Type B pancreatic cell (in vitro differentiated cells): ENCODE measurements at regions not wholly inside any gene's neighbourhood (a gene's known extent, or its start where the extent isn't known, plus 50 kb on each side); places are given as distances from the start of the nearest gene placed in this dataset.

Source experiments
- DNase-seq: peaks from one replicate; pipeline ENCODE4 v3.0.0; 2021; ENCODE audit warnings: mixed read lengths; ENCODE audit not compliant: unreplicated experiment; ENCODE audit errors: extremely low spot score
- H3K27ac Mint-ChIP-seq: 2 replicates; pipeline ENCODE4 v1.8.0; 2021; ENCODE audit warnings: mild to moderate bottlenecking, mixed read lengths
- H3K27me3 Mint-ChIP-seq: 2 replicates; pipeline ENCODE4 v1.8.0; 2021; ENCODE audit warnings: mixed read lengths
- H3K36me3 Mint-ChIP-seq: 2 replicates; pipeline ENCODE4 v1.8.0; 2021; ENCODE audit warnings: mixed read lengths
- H3K4me1 Mint-ChIP-seq: one replicate; pipeline ENCODE4 v1.8.0; 2021; ENCODE audit warnings: mixed read lengths; ENCODE audit not compliant: unreplicated experiment
- H3K4me3 Mint-ChIP-seq: 2 replicates; pipeline ENCODE4 v1.8.0; 2021; ENCODE audit warnings: mild to moderate bottlenecking, mixed read lengths
- H3K9me3 Mint-ChIP-seq: 2 replicates; pipeline ENCODE4 v1.8.0; 2021; ENCODE audit warnings: mixed read lengths
- TF ChIP-seq, protein P1 (sequence below): fragments of 200-600 bp; sonication (generic); conservative IDR thresholded peaks from 2 replicates; pipeline ENCODE4 v1.5.0; 2021; ENCODE audit warnings: antibody characterized with exemption, mild to moderate bottlenecking

DNA sequence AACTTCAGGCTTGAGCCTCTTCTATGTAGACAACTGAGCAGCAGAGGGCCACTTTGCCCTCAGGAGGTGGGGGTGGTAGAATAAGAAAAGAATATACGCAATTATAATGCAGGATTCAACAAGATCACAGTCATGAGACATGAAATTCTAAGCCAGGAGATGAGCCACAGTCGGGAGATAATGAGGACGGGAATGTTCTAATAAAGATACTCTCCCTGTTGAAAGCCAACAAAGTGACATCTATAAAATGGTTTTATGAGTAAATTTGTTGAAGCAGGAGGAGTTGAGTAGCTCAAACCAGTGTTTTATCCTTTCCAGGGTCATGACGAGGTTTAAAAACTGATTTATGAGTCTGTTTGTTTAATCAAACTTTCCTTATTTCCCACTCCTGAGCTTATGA, 152.0 kb upstream of the SERP2 start:
- Mint-ChIP-seq H3K27ac (no peak overlapping the region), H3K9me3 (no peaks in the 10 kb centered on the region), H3K4me1 (peaks cover 7% of the 10 kb centered on the region), H3K4me3 (no peak overlapping the region), H3K27me3 (peaks cover 4% of the 10 kb centered on the region), H3K36me3 (no peaks in the 10 kb centered on the region)
- DNase-seq = no peak
- TF ChIP-seq, protein P1, sequence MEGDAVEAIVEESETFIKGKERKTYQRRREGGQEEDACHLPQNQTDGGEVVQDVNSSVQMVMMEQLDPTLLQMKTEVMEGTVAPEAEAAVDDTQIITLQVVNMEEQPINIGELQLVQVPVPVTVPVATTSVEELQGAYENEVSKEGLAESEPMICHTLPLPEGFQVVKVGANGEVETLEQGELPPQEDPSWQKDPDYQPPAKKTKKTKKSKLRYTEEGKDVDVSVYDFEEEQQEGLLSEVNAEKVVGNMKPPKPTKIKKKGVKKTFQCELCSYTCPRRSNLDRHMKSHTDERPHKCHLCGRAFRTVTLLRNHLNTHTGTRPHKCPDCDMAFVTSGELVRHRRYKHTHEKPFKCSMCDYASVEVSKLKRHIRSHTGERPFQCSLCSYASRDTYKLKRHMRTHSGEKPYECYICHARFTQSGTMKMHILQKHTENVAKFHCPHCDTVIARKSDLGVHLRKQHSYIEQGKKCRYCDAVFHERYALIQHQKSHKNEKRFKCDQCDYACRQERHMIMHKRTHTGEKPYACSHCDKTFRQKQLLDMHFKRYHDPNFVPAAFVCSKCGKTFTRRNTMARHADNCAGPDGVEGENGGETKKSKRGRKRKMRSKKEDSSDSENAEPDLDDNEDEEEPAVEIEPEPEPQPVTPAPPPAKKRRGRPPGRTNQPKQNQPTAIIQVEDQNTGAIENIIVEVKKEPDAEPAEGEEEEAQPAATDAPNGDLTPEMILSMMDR = no peak

DNA sequence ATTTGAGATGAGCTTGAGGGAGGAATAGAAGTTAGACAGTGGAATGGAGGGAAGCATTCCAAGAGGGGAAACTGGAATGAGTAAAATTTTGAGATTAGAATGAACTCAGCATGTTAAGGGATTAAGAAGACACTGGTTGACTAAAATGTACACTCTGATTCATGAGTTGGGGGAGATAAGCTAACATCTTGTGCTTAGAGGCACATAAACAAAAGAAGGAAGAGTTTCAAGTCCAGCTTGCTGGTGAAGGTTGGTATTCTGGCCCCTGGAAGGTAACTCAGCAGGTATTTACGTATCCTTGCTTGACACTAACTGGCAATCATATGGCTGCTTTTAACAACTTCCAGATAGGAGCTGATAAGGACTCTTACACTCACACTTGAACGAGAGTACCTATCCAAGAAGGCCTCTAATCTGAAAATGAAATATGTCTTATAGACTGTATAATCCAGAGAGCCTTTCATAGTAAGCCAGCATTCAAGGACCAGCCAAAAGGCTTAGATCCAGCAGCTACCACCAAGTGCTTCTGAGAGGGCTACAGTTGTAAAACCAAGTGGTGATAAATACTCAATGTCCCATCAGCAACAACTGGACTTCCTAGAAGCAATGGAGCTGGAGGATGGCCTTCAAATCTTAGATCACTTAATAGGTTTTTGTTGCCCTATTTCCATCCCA, 149.7 kb upstream of the SERP2 start:
- Mint-ChIP-seq H3K36me3 (no peaks in the 10 kb centered on the region), H3K4me3 (no peak overlapping the region), H3K9me3 (no peaks in the 10 kb centered on the region), H3K27ac (no peak overlapping the region), H3K27me3 (peaks cover 4% of the 10 kb centered on the region), H3K4me1 (no peaks in the 10 kb centered on the region)
- TF ChIP-seq, protein P1 = no peak
- DNase-seq = no peak

DNA sequence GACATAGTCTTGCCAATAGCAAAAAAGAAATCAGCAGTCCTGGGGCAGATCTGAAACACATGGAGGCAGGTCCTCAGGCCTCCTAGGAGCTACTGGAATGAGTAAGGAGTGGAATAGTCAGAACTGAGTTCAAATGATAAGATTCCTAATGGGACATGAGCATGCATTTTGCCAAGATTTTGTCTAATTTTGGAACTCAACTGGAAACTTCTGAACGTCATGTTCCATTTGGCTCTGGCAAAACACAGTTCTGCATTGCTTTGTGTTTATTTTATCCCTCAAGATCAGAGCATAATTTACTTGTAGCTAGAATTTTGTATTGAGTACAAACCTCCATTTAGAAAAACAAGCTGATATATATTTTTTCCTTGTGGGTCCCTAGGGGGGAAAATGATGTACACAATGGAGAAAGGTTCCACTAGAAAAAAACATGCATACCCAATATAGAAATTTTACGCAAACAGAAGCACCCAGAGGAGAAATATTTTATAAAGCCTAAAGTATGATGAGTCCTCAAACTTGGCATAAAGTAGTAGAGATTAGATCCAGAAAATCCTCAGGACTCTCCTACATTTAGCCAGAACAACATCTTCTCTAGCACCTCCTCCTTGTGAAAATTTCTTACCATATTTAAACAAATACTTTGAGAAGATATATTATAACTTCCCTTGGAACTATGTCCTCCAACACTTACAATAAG, 149.0 kb upstream of the SERP2 start:
- no peaks in the 10 kb centered on the region for H3K4me1 Mint-ChIP-seq

DNA sequence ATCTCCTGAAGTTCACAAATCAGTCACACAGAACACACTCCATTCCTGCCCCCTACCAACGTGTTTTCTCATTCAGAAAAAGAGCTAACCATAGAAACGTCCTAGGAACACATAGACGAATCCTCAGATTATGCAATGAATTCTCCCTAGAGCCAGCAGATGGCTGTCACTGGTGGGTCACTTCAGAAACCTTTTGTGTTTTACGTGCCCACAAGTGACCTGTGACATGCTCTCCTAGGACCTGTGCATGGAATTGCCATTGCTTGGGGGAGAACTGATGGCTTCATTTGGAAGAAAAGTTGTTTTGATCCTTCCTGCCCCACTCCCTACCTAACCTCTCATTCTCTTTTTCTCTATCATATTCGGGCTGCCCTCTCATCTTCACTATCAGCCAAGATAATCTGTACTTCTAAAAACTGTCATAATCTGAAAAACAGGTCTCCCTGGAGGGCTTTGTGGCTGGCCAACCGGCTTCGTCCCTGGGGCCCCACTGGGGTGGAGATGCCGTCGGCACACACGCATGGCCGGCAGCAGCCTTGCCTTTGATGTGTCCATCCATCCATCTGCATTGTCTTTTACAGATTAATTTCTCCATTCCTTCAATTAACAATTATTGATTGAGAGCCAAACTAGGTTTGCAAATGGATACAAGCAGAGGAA, 144.1 kb upstream of the SERP2 start:
- H3K9me3 Mint-ChIP-seq = peaks cover 6% of the 10 kb centered on the region
- no peak overlapping the region for H3K27ac Mint-ChIP-seq
- no peak overlapping the region for H3K4me3 Mint-ChIP-seq
- TF ChIP-seq, protein P1 = no peak
- H3K27me3 Mint-ChIP-seq = no peaks in the 10 kb centered on the region
- H3K4me1 Mint-ChIP-seq = peaks cover 17% of the 10 kb centered on the region
- no peaks in the 10 kb centered on the region for H3K36me3 Mint-ChIP-seq
- DNase-seq = no peak

More for the DNA sequence above, 149.0 kb upstream of the SERP2 start:
- no peak for DNase-seq
- TF ChIP-seq, protein P1 = no peak
- H3K9me3 Mint-ChIP-seq = no peaks in the 10 kb centered on the region
- no peaks in the 10 kb centered on the region for H3K36me3 Mint-ChIP-seq
- peaks cover 4% of the 10 kb centered on the region for H3K27me3 Mint-ChIP-seq
- no peak overlapping the region for H3K27ac Mint-ChIP-seq
- H3K4me3 Mint-ChIP-seq = no peak overlapping the region

DNA sequence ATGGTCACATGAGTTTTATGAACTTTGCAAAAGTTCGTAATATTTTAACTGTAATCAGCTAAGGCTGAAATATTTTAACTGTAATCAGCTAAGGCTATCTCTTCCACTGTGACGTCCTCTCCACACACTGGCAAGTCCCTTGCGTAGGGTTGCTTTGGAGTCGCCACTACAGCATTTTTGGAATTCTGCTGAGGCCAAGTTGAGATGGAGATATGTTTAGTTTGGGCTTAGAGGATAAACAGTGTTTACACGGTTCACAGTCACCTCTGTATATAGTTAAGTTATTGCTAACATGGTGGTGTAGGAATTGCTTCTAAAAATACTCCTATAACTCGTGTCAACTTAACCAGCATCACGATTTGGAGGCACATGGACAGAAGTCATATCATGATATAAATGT, 143.6 kb upstream of the SERP2 start:
- TF ChIP-seq, protein P1 = no peak
- peaks cover 6% of the 10 kb centered on the region for H3K9me3 Mint-ChIP-seq
- no peaks in the 10 kb centered on the region for H3K36me3 Mint-ChIP-seq
- H3K27me3 Mint-ChIP-seq = no peaks in the 10 kb centered on the region
- peaks cover 17% of the 10 kb centered on the region for H3K4me1 Mint-ChIP-seq
- DNase-seq = no peak
- H3K4me3 Mint-ChIP-seq = no peak overlapping the region
- no peak overlapping the region for H3K27ac Mint-ChIP-seq
